GM18909 (cell line): ENCODE measurements at regions not wholly inside any gene's neighbourhood (a gene's known extent, or its start where the extent isn't known, plus 50 kb on each side); places are given as distances from the start of the nearest gene placed in this dataset.
"Not testable (repeated sequence)": the region's sequence is repeated elsewhere in the genome, so short reads cannot be mapped to it uniquely, and the experiment has no call there.

Experiments
- ATAC-seq: cut with Tn5 transposase; IDR thresholded peaks from one replicate; pipeline ENCODE4 v1.9.1; 2021; ENCODE audit warnings: mild to moderate bottlenecking; ENCODE audit not compliant: unreplicated experiment, poor library complexity

DNA sequence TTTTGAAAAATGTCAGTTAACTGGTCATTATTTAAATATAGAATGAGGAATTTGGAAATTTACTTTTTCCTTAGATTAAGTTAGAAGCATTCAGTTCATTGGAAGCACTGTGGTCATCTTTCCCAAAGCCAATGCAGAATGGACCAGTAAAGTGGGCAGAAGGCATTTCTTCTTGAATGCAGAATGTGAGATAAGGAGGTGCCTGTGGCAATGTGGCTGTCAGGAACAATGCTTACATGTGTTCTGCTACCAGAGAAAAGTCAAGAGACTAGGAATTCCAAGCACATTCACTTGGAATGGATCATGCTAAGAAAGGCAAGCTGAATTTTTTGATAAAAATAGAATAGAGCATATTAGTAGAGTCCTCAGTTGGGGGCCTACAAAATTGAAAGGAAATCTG is 295.0 kb upstream of the KCNH7 start:
- no peak for ATAC-seq

DNA sequence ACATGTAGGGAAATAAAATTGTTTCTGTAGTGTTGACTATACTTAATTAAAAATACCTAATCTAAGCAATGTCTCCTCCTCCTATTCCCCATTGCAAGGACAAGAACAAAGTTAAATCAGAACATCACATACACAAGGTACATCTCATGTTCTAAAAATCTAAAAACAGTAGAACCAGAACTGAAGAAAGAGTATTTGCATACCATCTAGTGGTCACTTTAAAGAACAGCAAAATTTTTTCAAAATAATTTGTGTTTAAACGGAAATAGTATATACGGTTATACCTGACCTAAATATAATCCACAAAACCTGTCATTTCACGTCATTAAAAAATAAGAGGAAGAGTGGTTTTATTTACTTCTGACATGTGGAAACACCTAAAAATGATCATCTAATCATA is 294.3 kb upstream of the KCNH7 start:
- peak; percentile 60 for ATAC-seq

DNA sequence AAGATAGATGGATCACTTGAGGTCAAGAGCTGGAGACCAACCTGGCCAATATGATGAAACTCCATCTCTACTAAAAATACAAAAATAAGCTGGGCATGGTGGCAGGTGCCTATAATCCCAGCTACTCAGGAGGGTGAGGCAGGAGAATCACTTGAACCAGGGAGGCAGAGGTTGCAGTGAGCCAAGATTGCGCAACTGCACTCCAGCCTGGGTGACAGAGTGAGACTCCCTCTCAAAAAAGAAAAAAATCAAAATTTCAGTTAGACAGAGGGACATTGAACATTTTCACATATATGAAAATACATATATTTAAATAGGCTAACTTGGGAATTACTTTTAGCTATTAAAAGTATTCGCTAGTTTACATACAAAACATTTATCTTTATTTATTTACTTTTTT is 293.6 kb upstream of the KCNH7 start:
- not testable (repeated sequence) for ATAC-seq

DNA sequence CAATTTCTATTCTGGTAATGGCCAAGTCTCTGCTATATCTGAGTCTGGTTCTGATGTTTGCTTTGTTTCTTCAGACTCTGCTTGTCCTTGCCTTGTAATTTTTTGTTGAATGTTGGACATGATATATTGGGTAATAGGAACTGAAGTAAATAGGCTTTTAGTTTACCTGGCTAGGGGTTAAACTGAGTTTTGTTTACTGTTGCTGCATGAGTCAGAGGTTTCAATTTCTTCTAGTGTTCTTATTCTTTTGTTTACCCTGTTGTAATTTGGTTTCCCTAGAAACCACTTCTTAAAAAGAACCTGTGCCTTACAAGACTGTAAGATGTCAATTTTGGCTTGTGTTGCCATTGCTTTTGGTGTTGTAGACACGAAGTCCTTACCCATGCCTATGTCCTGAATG is 285.0 kb upstream of the KCNH7 start:
- peak; percentile 80 for ATAC-seq

DNA sequence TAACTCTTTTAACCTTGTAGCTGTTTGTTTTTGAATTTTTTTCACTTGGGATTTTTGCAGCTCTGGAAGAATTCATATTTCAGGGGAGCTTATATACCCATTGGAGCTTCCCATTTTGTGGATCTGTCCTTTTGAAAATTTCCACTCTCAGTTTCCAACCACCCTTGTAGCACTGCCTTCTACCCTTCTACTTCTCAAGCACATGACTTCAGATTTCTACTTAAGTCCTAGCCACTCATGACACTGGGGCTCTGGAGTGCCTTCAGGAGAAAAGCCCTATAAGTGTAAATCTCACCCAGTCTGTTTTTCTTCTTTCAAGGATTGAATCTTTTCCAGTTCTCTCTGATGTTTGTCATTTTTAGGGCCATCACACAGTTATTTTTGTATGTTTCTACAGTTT is 283.7 kb upstream of the KCNH7 start:
- no peak for ATAC-seq

DNA sequence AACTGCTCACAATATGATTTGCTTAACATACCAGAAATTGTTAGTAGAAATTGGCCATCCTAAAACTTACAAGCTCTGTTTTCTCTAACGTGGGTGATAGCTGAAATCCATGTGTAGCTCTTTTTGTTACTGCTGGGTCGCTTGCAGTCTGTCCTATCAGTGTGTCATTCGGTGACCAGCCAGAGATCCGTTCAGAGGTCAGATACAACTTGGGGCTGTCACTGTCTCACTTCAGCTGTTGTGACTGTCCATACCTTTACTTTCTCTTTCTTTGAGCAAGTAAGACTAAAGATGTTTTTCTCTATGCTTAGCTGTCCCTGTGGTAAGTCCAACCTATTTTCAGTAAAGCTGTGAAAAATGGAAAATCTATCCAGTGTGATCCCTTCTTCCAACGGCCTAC is 282.9 kb upstream of the KCNH7 start:
- no peak for ATAC-seq

DNA sequence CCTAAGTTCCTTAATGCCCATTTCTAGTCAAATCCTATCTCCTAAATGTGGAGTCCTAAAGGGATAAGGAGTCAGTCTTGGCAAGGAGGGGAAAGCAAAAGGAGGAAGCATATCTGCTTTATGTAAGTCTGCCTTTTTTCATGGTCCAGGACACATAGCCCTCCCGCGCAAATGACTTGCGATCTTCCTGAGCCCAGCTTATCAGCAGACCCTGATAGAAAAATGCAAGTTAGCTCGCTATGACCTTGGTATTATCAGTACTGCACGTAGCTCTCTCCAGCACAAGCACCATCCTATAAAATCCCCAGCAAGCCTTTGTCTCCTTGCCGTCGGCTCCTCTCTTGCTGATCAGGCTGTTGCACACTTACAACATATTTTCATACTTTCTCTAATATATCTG is 281.4 kb upstream of the KCNH7 start:
- no peak for ATAC-seq

DNA sequence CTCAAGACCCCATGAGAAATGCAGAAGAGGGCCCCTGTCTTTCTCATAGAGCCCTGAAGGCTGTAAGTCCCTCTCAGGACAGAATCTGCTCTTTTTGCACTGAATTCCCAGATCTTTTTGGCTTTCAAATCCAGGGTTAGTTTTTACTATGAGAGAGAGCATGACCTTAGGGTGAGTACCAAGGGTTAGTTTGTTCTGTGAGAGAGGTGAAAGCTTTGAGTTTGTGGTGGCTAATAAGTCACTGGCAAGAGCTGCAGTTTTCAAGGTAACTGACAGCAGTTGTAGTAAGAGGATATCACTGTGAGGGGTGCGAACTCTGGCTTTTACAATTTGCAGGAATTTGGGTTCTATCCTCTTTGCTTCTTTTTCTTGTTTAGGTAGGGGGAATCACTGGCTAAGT is 248.4 kb upstream of the KCNH7 start:
- no peak for ATAC-seq

DNA sequence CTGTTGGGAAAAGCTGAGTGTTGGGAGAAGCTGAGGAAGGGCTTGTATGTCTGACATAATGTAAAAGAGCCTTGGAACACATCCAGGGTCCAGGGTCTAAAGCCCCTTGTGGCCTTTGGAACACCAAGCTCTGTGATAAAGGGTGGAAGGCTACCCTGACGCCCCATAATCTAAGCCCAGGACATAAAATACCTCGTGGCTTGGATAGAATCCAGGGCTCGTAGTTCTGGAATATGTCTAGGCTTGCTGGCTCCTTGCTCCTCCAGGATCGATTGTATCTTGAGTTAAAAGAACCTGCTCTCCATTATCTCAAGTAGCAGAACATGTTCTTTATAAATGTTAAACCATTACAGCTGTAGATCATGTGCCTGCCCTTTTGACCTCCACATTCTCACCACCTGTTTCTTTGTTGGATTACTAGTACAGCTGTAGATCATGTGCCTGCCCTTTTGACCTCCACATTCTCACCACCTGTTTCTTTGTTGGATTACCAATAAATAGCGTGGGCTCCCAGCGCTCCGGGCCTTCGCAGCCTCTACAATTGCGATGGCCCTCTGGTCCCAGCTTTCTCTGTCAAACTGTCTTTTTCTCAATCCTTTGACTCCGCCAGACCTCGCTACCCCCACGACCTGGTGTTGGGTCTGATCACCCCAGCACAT is 246.9 kb upstream of the KCNH7 start:
- ATAC-seq: not testable (repeated sequence)

DNA sequence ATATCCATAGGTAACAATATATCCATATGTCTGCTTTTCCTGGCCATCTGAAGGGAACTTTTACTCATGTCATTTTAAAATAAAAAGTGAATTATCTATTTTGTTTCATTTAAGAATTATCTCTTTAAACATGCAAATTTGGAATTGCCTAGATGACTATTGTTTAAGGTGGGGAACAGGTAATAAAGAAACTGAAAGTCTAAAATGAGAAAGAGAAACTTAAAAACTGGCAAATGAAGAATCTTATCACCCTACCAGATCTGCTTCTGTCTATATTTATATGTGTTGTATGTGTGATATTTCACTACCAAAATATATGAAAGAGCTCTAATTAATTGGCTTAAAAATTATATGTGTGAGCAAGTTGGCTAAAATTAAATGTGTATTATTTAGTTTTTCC is 243.2 kb upstream of the KCNH7 start:
- no peak for ATAC-seq

DNA sequence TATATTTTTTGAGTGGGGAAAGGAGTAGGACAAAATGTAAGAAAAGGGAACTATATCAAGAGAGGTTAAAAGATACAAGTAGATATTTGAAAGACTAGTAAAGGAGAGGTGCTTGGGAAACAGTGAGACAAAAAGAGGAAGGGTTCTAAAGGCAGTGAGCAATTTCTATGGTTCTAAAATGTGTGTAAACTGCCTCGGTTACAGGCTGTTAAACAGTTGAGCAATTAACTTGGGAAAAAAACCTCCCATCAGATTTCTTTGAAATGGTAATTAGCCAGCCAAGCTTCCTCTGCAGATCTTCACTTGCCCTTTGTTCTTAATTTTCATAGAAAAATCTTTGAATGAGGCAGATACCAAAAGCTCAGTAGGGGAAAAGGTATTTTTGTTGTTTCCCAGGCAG is 238.7 kb upstream of the KCNH7 start:
- no peak for ATAC-seq

DNA sequence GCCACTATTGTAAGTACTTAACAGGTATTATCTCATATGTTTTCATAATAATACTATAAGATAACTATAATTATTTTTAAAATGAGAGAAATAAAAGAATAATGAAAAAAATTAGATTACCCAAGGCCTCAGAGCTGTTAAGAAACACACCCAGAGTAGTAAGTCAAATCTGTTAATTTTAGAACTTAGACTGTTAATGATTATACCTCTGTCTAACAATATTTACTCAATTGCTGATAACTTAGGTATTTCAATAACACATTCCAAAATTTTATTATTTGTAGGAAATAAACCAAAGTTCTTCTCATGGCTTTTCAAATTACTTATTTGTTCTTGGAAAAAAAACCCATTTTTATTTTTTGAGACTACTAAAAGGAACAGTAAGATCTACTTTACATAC is 227.5 kb upstream of the KCNH7 start:
- ATAC-seq: no peak

DNA sequence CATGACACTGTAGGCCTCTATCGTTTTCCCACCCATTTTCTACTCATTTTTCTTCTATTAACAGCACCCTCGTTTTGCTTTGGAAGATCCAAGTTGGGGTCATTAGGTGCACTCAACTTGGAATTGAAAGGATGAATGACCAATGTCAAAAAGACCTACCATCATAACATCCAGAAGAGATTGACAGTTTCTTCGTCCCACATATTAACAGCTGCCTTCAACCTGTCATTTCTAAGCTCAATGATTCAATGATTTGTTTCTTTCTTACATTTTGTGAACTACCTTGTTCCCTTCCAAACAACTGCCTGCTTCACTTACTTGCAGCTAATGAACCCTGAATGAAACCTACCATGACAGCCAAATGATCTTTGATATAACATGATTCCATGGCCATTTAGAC is 224.0 kb upstream of the KCNH7 start:
- ATAC-seq: no peak

DNA sequence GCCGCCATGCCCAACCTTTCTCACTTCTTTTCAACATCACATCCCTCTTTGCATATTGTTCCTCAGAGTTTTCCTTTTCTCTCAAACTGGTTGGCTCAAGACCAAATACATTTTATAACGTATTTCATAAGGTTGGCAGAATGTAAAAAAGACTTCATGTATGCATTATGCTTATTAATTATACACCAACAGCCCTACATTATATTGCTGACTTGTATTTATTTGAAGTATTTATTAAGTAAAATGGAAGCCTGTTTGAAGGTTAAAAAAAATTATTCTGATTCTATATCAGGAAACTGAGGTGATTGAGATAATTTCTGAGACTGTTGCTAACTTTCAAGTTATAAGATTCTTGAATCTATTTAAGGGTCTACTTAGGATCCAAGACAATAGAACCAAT is 208.0 kb upstream of the KCNH7 start:
- ATAC-seq: no peak

DNA sequence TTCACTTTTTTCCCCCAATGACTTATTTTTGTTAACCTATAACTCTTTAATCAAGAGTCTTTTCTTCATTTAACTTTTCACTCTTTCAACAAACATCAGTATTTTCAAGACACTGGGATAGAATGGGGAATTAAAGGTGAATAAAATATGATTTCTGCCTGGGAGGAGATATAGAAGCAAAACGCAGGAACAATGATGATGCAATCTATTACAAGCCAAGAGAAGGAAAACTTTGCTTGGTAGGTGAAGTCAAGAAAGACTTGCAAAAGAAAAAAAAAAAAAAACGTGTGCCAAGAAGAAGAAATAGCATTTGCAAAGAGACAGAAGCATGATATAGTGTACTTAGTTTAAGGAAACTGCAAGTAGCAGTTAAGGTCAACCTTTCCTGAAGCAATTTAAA is 207.3 kb upstream of the KCNH7 start:
- no peak for ATAC-seq

DNA sequence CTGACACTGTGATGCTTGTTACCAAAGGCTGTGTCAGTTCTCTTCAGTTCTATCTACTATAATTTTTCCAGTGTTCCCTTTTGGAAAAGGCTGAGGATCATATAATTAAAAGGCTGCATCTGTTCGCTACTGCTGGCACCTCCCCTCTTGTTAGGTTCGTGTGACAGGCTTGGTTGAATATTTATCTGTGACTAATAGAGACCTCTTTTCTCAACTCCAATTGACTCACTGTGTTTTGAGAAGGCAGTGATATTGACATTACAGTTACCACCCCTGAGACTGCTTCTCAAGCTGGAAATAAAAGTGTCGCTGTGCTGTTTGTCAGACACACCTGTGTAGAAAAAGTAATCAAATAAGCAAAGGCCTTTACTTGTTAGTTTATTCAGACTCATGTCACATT is 205.5 kb upstream of the KCNH7 start:
- no peak for ATAC-seq

DNA sequence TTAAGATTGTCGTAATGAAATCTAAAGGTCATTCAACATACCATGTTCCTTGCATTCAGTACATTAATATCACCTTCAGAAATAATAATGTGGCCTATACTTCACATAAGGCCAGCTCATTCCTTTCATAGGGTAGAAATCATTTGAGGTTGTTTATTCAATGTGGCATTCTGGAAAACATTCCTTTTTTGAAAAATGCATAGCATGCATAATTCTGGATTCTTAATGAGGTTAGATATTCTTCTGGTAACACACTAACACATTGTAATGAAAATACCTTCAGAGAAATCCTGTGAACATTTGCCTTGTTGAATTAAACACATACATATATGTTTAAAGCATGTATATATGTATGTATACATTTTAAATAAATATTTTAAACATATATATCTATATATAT is 204.6 kb upstream of the KCNH7 start:
- no peak for ATAC-seq

DNA sequence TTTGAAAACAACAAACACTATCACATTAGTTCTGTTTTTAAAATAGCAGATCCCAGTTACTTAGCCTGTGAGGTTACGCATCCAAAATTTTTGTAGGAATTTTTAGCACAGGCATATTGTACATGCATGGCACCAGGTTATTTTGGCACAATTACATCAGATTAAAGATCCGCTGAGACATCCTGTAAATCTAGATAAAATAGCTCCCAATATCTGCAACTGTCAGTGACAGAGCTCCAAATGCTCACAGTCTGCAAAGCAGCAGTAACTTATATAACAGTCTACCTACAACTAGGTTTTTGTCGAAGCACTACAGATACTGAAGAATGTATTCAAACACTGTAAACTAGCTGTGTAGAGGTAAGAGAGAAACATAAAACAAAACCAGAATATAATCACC is 200.7 kb upstream of the KCNH7 start:
- no peak for ATAC-seq

DNA sequence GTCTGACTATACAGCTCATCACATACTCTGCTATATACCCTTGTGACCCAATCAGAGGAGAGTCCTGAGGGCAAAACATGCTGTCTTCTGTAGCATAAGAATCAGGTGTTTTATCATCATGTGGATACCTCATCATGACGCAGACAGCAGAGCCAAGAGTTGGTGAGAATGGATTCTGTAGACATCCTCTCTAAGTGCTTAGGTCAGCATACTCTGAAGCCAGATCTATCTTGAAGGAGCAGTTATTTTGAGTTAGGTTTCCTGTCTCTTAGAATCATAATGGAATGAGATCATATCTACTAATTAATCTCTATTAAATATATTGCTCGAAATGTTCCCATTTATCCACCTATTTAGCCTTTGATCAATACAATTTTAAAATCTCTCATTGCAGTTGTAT is 190.2 kb upstream of the KCNH7 start:
- no peak for ATAC-seq

DNA sequence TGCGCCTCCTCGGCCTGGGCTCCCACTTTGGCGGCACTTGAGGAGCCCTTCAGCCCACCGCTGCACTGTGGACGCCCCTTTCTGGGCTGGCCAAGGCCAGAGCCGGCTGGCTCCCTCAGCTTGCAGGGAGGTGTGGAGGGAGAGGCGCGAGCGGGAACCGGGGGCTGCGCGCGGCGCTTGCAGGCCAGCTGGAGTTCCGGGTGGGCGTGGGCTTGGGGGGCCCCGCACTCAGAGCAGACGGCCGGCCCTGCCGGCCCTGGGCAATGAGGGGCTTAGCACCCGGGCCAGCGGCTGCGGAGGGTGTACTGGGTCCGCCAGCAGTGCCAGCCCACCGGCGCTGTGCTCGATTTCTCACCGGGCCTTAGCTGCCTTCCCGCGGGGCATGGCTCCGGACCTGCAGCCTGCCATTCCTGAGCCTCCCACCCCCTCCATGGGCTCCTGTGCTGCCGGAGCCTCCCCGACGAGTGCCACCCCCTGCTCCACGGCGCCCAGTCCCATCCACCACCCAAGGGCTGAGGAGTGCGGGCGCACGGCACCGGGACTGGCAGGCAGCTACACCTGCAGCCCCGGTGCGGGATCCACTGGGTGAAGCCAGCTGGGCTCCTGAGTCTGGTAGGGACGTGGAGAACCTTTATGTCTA is 187.7 kb upstream of the KCNH7 start:
- ATAC-seq: not testable (repeated sequence)

DNA sequence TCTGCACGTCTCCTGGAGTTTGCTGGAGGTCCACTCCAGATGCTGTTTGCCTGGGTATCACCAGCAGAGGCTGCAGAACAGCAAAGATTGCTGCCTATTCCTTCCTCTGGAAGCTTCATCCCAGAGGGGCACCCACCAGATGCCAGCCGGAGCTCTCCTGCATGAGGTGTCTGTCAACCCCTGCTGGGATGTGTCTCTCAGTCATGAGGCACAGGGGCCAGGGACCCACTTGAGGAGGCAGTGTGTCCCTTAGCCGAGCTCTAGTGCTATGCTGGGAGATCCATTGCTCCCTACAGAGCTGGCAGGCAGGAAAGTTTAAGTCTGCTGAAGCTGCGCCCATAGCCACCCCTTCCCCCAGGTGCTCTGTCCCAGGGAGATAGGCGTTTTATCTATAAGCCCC is 178.3 kb upstream of the KCNH7 start:
- ATAC-seq: not testable (repeated sequence)

DNA sequence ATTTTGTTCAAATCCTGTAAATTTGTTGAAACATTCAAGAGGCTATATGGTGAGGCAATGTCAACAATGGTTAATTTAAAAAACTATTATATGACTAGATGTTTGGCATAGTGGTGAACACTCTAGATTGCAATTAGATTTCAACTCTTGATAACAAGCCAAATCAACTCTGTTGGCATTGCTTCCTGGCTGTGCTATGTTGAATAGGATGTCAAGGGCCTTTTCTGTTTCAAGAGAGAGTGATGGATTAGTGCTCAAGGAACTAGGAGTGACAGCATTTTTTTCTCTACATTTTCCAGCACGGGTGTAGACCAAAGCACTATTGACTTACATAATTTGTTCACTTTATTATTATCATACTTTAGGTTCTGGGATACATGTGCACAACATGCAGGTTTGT is 172.4 kb upstream of the KCNH7 start:
- ATAC-seq: no peak
